22Rv1 (cell line): ENCODE measurements at regions not wholly inside any gene's neighbourhood (a gene's known extent, or its start where the extent isn't known, plus 50 kb on each side); places are given as distances from the start of the nearest gene placed in this dataset.

ENCODE experiments used
- H3K27ac ChIP-seq: fragments of 450-650 bp; 2 replicates; pipeline ENCODE4 v1.5.1; 2017
- ZFX ChIP-seq: fragments of 450-650 bp; IDR thresholded peaks from 2 replicates; pipeline ENCODE4 v1.6.1; 2017; ENCODE audit warnings: antibody characterized with exemption, borderline replicate concordance
- TF ChIP-seq, protein P1 (sequence below): fragments of 450-650 bp; IDR thresholded peaks from 2 replicates; pipeline ENCODE4 v1.5.1; 2017; ENCODE audit warnings: mild to moderate bottlenecking

DNA sequence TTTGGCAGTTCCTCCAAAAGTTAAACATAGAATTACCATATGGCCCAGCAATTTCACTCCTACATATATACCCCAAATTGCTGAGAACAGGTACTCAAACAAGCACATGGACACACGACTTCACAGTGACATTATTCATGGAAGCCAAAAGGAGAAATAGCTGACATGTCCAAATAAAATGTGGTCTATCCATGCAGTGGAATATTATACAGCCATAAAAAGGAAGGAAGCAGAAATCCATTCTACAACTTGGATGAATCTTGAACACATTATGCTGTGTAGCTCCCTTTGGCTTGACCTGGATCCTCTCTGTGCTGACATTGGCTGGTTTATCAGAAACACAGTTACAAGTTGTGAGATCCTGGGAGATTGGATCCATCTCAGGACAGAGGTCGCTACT lies 370.9 kb upstream of the EEF2KMT start:
- TF ChIP-seq, protein P1, sequence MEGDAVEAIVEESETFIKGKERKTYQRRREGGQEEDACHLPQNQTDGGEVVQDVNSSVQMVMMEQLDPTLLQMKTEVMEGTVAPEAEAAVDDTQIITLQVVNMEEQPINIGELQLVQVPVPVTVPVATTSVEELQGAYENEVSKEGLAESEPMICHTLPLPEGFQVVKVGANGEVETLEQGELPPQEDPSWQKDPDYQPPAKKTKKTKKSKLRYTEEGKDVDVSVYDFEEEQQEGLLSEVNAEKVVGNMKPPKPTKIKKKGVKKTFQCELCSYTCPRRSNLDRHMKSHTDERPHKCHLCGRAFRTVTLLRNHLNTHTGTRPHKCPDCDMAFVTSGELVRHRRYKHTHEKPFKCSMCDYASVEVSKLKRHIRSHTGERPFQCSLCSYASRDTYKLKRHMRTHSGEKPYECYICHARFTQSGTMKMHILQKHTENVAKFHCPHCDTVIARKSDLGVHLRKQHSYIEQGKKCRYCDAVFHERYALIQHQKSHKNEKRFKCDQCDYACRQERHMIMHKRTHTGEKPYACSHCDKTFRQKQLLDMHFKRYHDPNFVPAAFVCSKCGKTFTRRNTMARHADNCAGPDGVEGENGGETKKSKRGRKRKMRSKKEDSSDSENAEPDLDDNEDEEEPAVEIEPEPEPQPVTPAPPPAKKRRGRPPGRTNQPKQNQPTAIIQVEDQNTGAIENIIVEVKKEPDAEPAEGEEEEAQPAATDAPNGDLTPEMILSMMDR, result no peak
- TF ChIP-seq ZFX, result no peak
- no peak overlapping the region for H3K27ac ChIP-seq

DNA sequence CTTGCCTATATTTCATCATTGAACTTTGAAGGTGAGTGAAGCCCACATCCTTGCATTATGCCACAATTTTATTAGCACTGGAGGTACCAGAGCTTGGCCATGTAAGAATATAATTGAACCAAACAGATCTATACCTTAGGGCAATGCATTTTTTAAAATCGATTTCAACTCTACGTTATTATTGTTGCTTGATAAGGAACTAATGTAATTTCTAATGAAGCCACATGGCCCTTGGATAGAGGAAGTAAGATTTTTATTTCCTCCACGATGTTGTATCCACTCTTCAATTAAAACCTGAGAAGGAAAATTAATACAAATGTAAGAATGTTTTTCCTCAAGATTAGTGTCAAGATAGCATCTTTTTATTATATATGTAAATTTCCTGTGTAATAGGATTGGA lies 370.0 kb upstream of the EEF2KMT start:
- no peak for TF ChIP-seq ZFX
- TF ChIP-seq, protein P1, result no peak
- H3K27ac ChIP-seq, result no peak overlapping the region

DNA sequence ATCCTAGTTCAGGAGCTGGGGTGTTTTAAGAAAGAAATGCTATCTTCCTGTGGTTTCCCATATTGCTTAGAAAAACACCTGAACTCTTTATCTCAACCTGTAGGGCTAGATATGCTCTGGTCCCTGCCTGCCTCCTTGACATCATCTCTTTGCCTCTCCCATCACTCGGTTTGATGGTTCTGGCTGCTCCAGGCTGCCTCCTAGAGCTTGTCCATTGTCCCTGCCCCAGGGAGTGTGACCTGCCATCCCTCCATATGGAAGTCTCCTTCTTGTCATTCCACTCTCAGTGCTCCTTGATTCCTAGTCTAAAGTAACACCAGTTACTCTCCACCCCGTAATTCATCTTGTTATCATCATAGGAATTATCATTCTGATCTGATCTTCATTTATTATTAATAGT lies 369.0 kb upstream of the EEF2KMT start:
- H3K27ac ChIP-seq, result no peak overlapping the region
- TF ChIP-seq, protein P1, result no peak
- TF ChIP-seq ZFX, result no peak

DNA sequence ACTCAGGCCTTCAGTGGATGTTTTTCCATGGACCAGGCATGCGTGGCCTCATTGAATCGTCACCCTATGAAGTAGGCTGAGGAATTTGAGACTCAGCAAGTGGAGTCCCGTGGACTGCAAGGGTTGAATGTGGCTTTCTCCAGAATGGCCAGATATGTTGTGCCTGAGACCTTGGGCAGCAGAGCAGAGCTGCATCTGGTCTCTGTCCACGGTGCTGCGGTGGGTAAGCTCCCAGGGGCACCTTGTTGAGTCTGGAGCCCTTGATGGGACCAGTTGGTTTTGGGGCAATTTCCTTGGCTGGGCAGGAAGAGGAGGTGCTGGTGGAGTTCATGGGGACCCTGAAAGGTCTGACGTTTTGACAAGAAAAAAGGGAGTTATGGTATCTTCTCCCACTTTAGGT lies 368.1 kb upstream of the EEF2KMT start:
- H3K27ac ChIP-seq, result no peak overlapping the region
- TF ChIP-seq ZFX, result no peak
- TF ChIP-seq, protein P1, result no peak

DNA sequence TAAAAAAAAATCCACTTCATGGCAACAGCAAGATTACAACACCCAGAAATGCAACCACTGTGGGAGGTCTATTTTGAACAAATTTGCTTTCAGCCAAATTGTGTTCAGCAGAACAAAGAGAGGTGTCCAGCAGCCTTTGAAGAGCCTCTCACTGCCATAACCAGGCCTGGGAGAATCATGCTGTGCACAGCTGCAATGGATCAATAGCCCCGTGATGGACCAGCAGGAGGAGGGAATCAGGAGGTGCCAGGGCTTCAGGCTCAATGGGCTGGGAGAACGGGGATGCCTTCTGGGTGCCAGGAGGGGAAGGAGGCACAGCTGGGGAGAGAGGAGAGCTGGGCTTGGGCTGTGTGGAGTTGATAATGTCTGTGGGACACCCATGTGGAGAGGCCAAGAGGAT lies 366.2 kb upstream of the EEF2KMT start:
- no peak overlapping the region for H3K27ac ChIP-seq
- TF ChIP-seq, protein P1, result no peak
- no peak for TF ChIP-seq ZFX

DNA sequence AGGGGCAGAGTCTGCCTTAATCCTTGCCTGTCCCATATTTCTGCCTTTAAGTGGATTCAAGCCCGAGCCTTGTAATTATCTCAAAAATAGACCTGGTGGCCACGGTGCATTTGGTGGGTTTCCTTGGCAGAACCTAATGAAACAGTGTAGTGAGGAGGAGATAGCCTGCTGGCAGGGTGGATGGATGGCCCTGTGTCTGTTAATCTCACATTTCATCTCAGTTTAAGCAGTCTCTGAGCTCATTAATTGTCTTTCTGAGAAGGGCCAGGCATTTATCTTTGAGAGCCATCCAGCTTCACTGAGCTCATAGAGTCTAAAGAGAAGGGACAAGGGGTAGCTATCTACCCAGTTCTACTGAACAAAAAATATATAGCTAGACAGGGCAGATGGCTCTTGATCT lies 364.0 kb upstream of the EEF2KMT start:
- TF ChIP-seq, protein P1, result no peak
- no peak for TF ChIP-seq ZFX
- no peak overlapping the region for H3K27ac ChIP-seq

DNA sequence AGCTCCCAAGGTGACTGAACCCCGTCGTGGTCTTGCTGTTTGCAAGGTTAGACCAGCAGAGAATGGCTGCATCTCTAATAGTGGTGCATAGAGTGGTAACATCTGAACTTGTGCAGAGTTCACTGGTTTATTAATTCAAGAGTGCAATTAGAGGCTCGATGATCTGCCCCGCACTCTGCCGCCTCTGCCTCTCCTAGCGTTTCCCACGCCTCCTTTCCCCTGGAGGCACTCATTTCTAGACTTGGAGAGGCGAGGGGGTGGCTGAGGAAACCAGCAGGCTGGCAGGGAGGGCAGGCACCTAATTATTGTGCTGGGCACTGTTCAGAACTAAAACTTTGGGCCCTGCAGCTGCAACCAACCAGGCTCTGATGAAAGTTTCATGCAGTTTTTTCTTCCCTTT lies 363.5 kb upstream of the EEF2KMT start:
- H3K27ac ChIP-seq, result no peak overlapping the region
- TF ChIP-seq, protein P1, result no peak
- TF ChIP-seq ZFX, result no peak
